K562 (cell line): ENCODE measurements at regions not wholly inside any gene's neighbourhood (a gene's known extent, or its start where the extent isn't known, plus 50 kb on each side); places are given as distances from the start of the nearest gene placed in this dataset.

Experiments
- ATF3 ChIP-seq, 2 experiments: fragments of 450-650 bp in 1 of 2; sonication (generic) in 1 of 2; formaldehyde crosslinking in 1 of 2; IDR thresholded peaks in 1 of 2; conservative IDR thresholded peaks in 1 of 2; 2 replicates each; pipeline versions ENCODE4 v1.6.1 to v1.8.1; 2016 to 2023; ENCODE audit warnings: mild to moderate bottlenecking in 2 of 2, moderate library complexity in 2 of 2, inconsistent platforms in 1 of 2, missing genetic modification reagents in 1 of 2
- EGR1 ChIP-seq: fragments of 450-650 bp; conservative IDR thresholded peaks from 2 replicates; pipeline ENCODE4 v1.6.1; 2017; ENCODE audit warnings: mild to moderate bottlenecking
- MAFK ChIP-seq: IDR thresholded peaks from 2 replicates; pipeline ENCODE4 v1.6.1; 2011; ENCODE audit warnings: low read length, improper control_type of control experiment
- NCOA2 ChIP-seq, 2 experiments: fragments of 450-650 bp; IDR thresholded peaks; 2 replicates each; pipeline ENCODE4 v1.6.1; 2018; ENCODE audit warnings: mild to moderate bottlenecking in 2 of 2, moderate library complexity in 1 of 2; ENCODE audit not compliant: partially characterized antibody in 2 of 2
- POLR2AphosphoS5 ChIP-seq: IDR thresholded peaks from 2 replicates; pipeline ENCODE4 v1.6.1; 2011; ENCODE audit warnings: mild to moderate bottlenecking, low read depth, low read length, moderate library complexity; ENCODE audit not compliant: control insufficient read depth, insufficient read depth
- ZNF282 ChIP-seq: sonication (generic); formaldehyde crosslinking; IDR thresholded peaks from 2 replicates; pipeline ENCODE4 v1.8.1; 2023; ENCODE audit warnings: missing genetic modification reagents

- TF ChIP-seq NCOA2 (IDR thresholded peaks at IDR 0.05; ENCODE audit: partially characterized antibody in 2 of 2) (no peak), EGR1 (no peak), POLR2AphosphoS5 (no peak), ATF3 (IDR thresholded peaks at IDR 0.05) (no peak), ATF3 (CRISPR knock-in tag; conservative IDR thresholded peaks at IDR 0.05) (no peak), ZNF282 (no peak), MAFK (no peak)
Measured at GRCh38 chr13:72656357-72656756, 71.1 kb downstream of the MZT1 start.
